SK-N-SH treated with all-trans-retinoic acid at 6 μM for 48 hours (cell line): ENCODE measurements at regions not wholly inside any gene's neighbourhood (a gene's known extent, or its start where the extent isn't known, plus 50 kb on each side); places are given as distances from the start of the nearest gene placed in this dataset.

ENCODE experiments used
- OSR1 ChIP-seq: fragments of 250-450 bp; sonication (Bioruptor Pico); IDR thresholded peaks from 2 replicates; pipeline ENCODE4 v1.8.0; 2022; ENCODE audit warnings: moderate library complexity, mild to moderate bottlenecking, inconsistent platforms
- PATZ1 ChIP-seq: fragments of 250-450 bp; sonication (Bioruptor Pico); IDR thresholded peaks from 2 replicates; pipeline ENCODE4 v1.8.0; 2020; ENCODE audit warnings: mild to moderate bottlenecking, moderate library complexity, borderline replicate concordance

- TF ChIP-seq OSR1: no peak
- no peak for TF ChIP-seq PATZ1 (CRISPR knock-in tag)
Observed at GRCh38 chr13:89831157-89831556, 1516.3 kb upstream of the MIR17HG start.
